HEK293T (cell line): ENCODE measurements at regions not wholly inside any gene's neighbourhood (a gene's known extent, or its start where the extent isn't known, plus 50 kb on each side); places are given as distances from the start of the nearest gene placed in this dataset.

Source experiments
- CTCF ChIA-PET: fragments of 350-600 bp; formaldehyde crosslinking; extraction: SDS; loops from one replicate; lab custom pipeline; 2021; ENCODE audit warnings: antibody characterized with exemption, inconsistent platforms; lab: Yijun Ruan, JAX
- POLR2A ChIA-PET: fragments of 350-600 bp; formaldehyde crosslinking; extraction: SDS; loops from one replicate; lab custom pipeline; 2020; ENCODE audit warnings: antibody characterized with exemption, inconsistent platforms; lab: Yijun Ruan, JAX
- DNase-seq: peaks from one replicate; pipeline ENCODE4 v3.0.0; 2012; ENCODE audit warnings: mixed read lengths; ENCODE audit errors: extremely low spot score
- ARNT ChIP-seq: fragments of 450-650 bp; IDR thresholded peaks from 2 replicates; pipeline ENCODE4 v1.6.1; 2017; ENCODE audit warnings: mild to moderate bottlenecking
- BHLHE40 ChIP-seq: fragments of 450-650 bp; IDR thresholded peaks from 2 replicates; pipeline ENCODE4 v1.6.1; 2016; ENCODE audit warnings: mild to moderate bottlenecking, moderate library complexity, borderline replicate concordance
- CTBP1 ChIP-seq: fragments of 450-650 bp; IDR thresholded peaks from 2 replicates; pipeline ENCODE4 v1.6.1; 2016; ENCODE audit warnings: borderline replicate concordance
- ELF4 ChIP-seq: fragments of 450-650 bp; IDR thresholded peaks from 2 replicates; pipeline ENCODE4 v1.6.1; 2017; ENCODE audit warnings: antibody characterized with exemption
- FOXA1 ChIP-seq: fragments of 450-650 bp; IDR thresholded peaks from 2 replicates; pipeline ENCODE4 v1.6.1; 2016; ENCODE audit warnings: mild to moderate bottlenecking
- FOXK2 ChIP-seq: fragments of 450-650 bp; IDR thresholded peaks from 2 replicates; pipeline ENCODE4 v1.6.1; 2016; ENCODE audit warnings: mild to moderate bottlenecking
- FOXM1 ChIP-seq: fragments of 450-650 bp; IDR thresholded peaks from 2 replicates; pipeline ENCODE4 v1.6.1; 2017; ENCODE audit warnings: mild to moderate bottlenecking, borderline replicate concordance
- HDGF ChIP-seq: fragments of 450-650 bp; IDR thresholded peaks from 2 replicates; pipeline ENCODE4 v1.6.1; 2017; ENCODE audit warnings: antibody characterized with exemption, borderline replicate concordance
- L3MBTL2 ChIP-seq: fragments of 450-650 bp; conservative IDR thresholded peaks from 2 replicates; pipeline ENCODE4 v1.6.1; 2016; ENCODE audit warnings: mild to moderate bottlenecking
- LEF1 ChIP-seq: fragments of 450-650 bp; IDR thresholded peaks from 2 replicates; pipeline ENCODE4 v1.6.1; 2017; ENCODE audit warnings: mild to moderate bottlenecking, borderline replicate concordance
- NFRKB ChIP-seq: fragments of 450-650 bp; IDR thresholded peaks from 2 replicates; pipeline ENCODE4 v1.6.1; 2016; ENCODE audit warnings: mild to moderate bottlenecking, moderate library complexity
- SP1 ChIP-seq: fragments of 450-650 bp; IDR thresholded peaks from 2 replicates; pipeline ENCODE4 v1.6.1; 2017
- SUZ12 ChIP-seq: fragments of 450-650 bp; IDR thresholded peaks from 2 replicates; pipeline ENCODE4 v1.6.1; 2016; ENCODE audit warnings: mild to moderate bottlenecking
- TARDBP ChIP-seq: fragments of 450-650 bp; IDR thresholded peaks from 2 replicates; pipeline ENCODE4 v1.6.1; 2016
- ZNF384 ChIP-seq: fragments of 450-650 bp; IDR thresholded peaks from 2 replicates; pipeline ENCODE4 v1.6.1; 2016
- TF ChIP-seq, protein P1 (sequence below): fragments of 450-650 bp; IDR thresholded peaks from 2 replicates; pipeline ENCODE4 v1.6.1; 2016

DNA sequence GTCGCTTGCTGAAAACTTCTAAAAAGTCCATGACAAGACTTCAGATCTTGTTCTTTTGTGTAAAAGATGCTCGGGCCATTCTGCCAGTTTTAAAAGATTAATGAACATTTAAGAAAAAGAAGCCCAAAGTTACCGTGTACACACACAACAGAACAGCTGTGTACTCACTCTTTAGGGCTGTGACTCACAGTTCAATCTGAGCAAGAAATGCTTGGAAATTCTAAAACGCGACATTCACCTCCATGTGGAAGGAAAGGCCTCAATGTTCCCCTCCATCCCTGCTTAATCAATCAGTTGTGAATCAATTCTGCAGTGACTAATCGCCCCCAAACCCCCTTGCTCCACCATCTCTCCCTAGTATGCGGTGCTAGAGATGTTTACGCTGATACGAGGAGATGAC lies 609.9 kb upstream of the SALL1 start:
- TF ChIP-seq, protein P1, sequence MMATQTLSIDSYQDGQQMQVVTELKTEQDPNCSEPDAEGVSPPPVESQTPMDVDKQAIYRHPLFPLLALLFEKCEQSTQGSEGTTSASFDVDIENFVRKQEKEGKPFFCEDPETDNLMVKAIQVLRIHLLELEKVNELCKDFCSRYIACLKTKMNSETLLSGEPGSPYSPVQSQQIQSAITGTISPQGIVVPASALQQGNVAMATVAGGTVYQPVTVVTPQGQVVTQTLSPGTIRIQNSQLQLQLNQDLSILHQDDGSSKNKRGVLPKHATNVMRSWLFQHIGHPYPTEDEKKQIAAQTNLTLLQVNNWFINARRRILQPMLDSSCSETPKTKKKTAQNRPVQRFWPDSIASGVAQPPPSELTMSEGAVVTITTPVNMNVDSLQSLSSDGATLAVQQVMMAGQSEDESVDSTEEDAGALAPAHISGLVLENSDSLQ = no peak
- TF ChIP-seq ARNT = no peak
- ChIA-PET POLR2A (no interaction called here), CTCF (interaction anchor here (0.5 kb wide), 1 partner anchor 286 kb away, joined by 4 read pairs; no protein-coding TSS in a partner anchor)
- no peak for DNase-seq

DNA sequence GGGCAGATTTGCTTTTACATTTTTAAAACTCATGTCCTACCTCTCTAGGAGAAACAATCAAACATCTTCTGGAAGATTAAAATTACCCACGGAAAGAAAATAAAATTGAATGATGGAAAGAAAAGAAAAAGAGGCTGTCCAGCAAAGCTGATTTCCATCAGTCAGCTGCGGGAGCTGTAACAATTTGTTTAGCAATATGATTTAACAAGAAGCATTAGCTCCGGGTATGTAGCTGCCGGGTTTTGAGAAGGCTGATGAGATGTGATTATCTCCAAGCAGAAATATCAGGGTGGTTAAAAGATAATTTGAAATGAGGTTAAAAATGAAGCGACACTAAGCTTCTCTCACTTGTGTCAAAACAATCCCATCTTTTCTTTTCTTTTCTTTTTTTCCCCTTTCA lies 608.9 kb upstream of the SALL1 start:
- DNase-seq = no peak
- CTCF ChIA-PET = no interaction called here
- TF ChIP-seq BHLHE40 = no peak
- no peak for TF ChIP-seq ZNF384
- no peak for TF ChIP-seq SP1
- no peak for TF ChIP-seq L3MBTL2
- no peak for TF ChIP-seq CTBP1
- TF ChIP-seq TARDBP = no peak
- TF ChIP-seq, protein P1 = no peak
- TF ChIP-seq FOXM1 = no peak
- TF ChIP-seq FOXK2 = no peak
- no peak for TF ChIP-seq HDGF
- TF ChIP-seq NFRKB = no peak
- no peak for TF ChIP-seq SUZ12
- no peak for TF ChIP-seq FOXA1
- no peak for TF ChIP-seq LEF1
- POLR2A ChIA-PET = no interaction called here

DNA sequence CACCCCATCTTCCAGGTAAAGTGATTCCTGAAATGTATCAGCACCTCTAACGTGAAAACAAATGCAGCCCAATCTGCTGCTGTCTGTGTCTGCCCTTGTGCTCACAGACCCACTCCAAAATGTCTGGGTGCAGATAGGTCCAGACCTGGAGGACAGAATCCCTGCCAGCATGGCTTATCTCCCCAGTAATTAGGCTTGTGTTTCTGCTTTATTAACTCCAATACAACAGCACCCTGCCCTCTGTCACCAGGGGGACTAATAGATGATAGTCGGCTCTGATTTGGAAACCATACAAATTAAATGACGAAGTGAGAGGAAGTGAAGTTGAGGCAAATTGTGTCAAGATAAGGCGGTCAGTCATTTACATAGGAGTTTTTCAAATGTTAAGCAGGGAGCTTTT lies 608.3 kb upstream of the SALL1 start:
- CTCF ChIA-PET = no interaction called here
- no peak for DNase-seq

DNA sequence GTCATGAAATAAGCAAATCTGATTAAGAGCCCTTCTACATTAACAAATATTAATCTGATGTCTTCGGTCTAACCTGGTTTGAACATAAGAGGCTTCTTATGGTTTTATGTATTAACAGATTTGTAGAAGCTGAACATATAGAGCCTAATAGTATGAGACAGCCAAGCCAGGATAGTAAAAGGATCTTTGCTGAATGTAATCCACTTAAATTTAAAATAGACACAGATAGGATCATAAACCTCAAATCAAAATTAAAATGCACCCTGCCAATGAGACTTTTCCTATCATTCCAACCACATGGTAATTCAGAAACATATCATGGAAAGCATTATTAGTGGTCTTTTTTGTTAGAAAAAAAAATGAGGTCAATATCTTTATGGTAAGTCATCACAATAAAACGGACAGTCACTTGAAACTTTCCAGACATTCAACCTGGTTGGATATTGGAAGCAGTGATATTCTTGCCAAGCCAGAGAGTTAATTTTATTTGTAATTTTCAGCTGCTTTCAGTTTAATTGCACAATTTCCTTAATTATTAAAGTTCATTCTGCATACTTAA lies 606.9 kb upstream of the SALL1 start:
- CTCF ChIA-PET = interaction anchor here (0.7 kb wide), 1 partner anchor 10 kb away, joined by 3 read pairs; no protein-coding TSS in a partner anchor
- POLR2A ChIA-PET = no interaction called here
- TF ChIP-seq ARNT = no peak
- no peak for TF ChIP-seq FOXA1
- no peak for TF ChIP-seq ZNF384
- no peak for TF ChIP-seq FOXK2
- TF ChIP-seq, protein P1 = no peak
- no peak for TF ChIP-seq L3MBTL2
- no peak for TF ChIP-seq SP1
- no peak for TF ChIP-seq ELF4
- no peak for TF ChIP-seq TARDBP
- no peak for TF ChIP-seq HDGF
- TF ChIP-seq NFRKB = no peak
- no peak for TF ChIP-seq BHLHE40
- TF ChIP-seq SUZ12 = no peak
- DNase-seq = no peak

More for the DNA sequence above, 608.3 kb upstream of the SALL1 start:
- POLR2A ChIA-PET = no interaction called here
- TF ChIP-seq ARNT = no peak
- TF ChIP-seq CTBP1 = no peak
- no peak for TF ChIP-seq TARDBP
- no peak for TF ChIP-seq NFRKB
- TF ChIP-seq ELF4 = no peak

DNA sequence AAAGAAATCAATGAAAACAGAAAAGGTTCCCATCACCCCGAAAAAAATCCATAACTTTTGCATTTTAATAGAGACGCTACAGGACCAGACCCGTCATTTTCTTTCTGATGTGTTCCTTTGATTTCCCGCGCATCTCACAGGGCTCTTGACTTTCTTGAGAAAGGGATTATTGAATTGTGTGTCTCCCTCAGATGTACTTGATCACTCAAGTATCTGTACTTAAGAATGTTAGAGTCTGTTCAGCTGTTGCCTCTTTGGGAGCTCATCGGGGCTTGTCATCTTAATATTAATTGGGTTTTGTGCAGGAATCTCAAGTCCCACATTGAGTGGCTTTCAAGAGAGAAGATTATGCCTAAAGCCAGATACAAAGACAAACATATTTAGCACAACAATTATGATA lies 606.4 kb upstream of the SALL1 start:
- POLR2A ChIA-PET = interaction anchor here (0.9 kb wide), 1 partner anchor 8 kb away, joined by 3 read pairs; no protein-coding TSS in a partner anchor
- no peak for TF ChIP-seq LEF1
- no peak for TF ChIP-seq FOXK2
- no peak for TF ChIP-seq ELF4
- no peak for TF ChIP-seq HDGF
- TF ChIP-seq SUZ12 = no peak
- no peak for TF ChIP-seq SP1
- TF ChIP-seq TARDBP = no peak
- no peak for TF ChIP-seq FOXM1
- TF ChIP-seq CTBP1 = no peak
- no peak for TF ChIP-seq NFRKB
- TF ChIP-seq FOXA1 = no peak
- TF ChIP-seq BHLHE40 = no peak
- no peak for TF ChIP-seq ZNF384
- TF ChIP-seq ARNT = no peak
- TF ChIP-seq, protein P1 = no peak
- no peak for TF ChIP-seq L3MBTL2
- CTCF ChIA-PET = interaction anchor here (0.7 kb wide), 1 partner anchor 10 kb away, joined by 3 read pairs; no protein-coding TSS in a partner anchor
- no peak for DNase-seq

DNA sequence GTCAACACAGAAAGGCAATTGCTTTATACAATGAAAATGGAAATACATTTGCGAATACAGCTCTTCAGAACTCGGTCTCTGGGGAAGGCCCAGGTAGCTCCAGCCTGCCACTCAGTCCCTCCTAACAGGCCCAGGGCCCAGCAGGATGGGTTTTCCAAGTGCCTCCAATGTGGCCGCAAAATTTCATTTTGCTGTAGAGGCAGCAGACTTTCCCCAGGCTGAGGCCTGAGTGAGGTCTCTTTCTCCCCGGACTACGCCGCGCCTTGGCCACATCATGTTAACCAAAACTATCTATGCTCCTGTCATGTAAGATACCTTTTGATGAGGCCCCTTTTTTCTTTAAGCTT lies 606.0 kb upstream of the SALL1 start:
- no peak for TF ChIP-seq FOXA1
- TF ChIP-seq ZNF384 = no peak
- no peak for TF ChIP-seq ELF4
- TF ChIP-seq NFRKB = no peak
- no peak for TF ChIP-seq TARDBP
- no peak for TF ChIP-seq ARNT
- TF ChIP-seq SUZ12 = no peak
- TF ChIP-seq FOXK2 = no peak
- no peak for TF ChIP-seq SP1
- no peak for DNase-seq
- ChIA-PET CTCF (no interaction called here), POLR2A (interaction anchor here (0.9 kb wide), 1 partner anchor 8 kb away, joined by 3 read pairs; no protein-coding TSS in a partner anchor)
